GM18502 (cell line): ENCODE measurements at regions not wholly inside any gene's neighbourhood (a gene's known extent, or its start where the extent isn't known, plus 50 kb on each side); places are given as distances from the start of the nearest gene placed in this dataset.

Source experiments
- ATAC-seq: cut with Tn5 transposase; IDR thresholded peaks from one replicate; pipeline ENCODE4 v1.9.1; 2021; ENCODE audit warnings: mild to moderate bottlenecking; ENCODE audit not compliant: unreplicated experiment, poor library complexity

DNA sequence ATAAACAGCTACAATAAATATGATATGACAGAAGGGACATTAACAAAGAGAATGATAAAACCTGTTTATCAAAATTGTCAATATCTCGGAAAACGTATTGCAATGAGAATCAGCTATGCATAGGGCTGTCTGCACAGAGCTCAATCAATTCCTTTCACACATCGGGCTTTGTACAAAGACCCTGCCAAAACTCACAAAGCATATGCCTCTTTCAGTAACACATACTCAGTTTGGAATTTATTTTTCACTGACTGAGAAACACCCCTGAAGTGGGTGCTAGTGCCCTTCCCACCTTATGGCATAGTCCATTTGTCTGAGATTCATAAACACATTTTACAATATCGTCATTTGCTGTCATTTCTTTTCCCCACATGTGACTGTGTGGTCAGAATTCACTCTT lies 815.8 kb upstream of the FAM98A start:
- no peak for ATAC-seq

DNA sequence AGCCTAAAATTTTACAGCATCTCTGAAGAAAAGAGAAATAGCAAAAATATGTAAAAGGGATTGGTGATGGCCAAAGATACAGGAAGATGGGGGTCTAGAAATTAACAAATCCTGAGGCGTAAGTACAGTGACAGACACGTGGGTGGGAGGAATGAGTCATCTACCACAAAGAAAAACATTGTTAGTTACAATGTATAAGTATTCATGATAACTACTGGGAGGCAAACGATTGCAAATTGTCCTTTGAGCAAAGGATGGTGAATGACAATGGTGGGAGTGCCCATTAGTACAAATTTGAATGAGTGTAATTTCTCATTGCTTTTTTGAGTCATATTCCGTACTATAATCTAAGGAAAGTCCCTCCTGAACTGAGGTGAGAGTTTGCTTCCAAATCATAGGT lies 809.0 kb upstream of the FAM98A start:
- ATAC-seq: no peak

DNA sequence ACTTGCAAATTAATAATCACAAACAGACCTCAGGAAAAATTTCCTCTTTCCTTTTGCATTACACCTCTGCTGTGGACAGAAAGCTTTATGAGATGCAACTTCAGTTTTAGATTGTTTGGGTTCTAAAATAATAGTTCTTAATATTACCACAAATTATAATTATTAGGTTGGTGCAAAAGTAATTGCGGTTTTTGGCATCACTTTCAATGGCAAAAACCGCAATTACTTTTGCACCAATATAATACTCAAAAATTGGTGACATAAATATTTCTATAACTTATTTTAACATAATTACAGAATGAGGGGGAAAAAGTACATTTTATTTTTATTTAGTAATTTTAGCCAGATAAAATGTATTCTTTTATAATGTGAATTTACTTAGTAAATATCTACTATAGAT lies 804.4 kb upstream of the FAM98A start:
- ATAC-seq: no peak

GRCh38 chr2:34402376-34402775 lies 803.3 kb upstream of the FAM98A start:
- ATAC-seq: no peak

- ATAC-seq: no peak
Observed at GRCh38 chr2:34401186-34401585, 802.1 kb upstream of the FAM98A start.

- ATAC-seq: no peak
Observed at GRCh38 chr2:34388446-34388845, 789.3 kb upstream of the FAM98A start.

GRCh38 chr2:34387536-34387935 lies 788.4 kb upstream of the FAM98A start:
- ATAC-seq: no peak

DNA sequence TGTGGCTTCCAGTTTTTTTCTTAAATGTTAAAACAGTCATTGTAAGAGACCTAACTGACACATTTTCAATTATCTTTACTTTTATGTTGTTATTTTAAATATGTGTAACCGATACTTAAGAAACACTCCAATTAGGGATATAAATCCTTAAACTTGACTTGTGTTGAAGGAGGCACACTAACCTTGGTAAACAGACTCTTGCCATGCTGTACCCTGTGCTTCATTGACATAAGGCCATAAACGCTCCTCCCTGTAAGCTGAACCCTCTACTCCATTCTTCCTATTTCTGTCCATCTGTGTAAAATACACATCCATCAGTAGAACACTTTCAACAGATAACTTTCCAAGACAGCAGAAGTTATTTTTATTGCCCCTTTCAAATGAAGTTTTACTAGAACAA lies 780.5 kb upstream of the FAM98A start:
- ATAC-seq: no peak

GRCh38 chr2:34373586-34374233 lies 774.6 kb upstream of the FAM98A start:
- ATAC-seq: no peak

DNA sequence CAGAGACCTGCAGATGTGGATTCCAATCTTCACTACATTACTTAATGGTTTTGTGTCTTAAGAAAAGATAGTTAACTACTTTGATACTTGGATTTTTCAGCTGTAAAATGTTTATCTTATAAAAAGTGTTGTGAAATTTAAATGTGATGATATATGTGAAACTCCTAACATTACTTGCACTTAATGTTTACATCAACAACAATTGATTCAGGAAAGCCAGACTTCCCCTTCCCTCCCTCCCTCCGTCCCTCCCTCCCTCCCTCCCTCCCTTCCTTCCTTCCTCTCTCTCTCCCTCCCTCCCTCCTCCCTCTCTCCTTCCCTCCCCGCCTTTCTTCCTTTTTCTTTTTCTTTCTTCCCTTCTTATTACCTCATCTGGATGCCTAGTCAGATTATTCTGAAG lies 773.9 kb upstream of the FAM98A start:
- ATAC-seq: no peak

DNA sequence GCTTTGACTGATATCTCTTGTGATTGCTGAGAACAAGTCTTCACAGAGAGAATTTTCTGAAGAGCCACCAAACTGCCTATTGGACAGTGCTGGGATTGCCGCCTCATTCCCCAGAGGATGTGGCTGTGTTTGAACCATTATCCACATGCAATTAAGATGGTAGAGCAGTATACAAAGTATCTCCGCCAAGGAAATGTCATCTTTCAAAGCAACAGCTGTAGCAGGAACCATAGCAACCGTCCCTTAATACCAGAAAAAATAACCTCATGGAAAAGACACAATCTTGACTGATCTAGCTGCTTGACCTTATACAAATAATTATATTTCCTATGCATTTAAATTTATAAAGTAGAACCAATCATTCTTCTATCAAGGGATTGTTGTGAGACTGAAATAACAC lies 772.6 kb upstream of the FAM98A start:
- no peak for ATAC-seq

DNA sequence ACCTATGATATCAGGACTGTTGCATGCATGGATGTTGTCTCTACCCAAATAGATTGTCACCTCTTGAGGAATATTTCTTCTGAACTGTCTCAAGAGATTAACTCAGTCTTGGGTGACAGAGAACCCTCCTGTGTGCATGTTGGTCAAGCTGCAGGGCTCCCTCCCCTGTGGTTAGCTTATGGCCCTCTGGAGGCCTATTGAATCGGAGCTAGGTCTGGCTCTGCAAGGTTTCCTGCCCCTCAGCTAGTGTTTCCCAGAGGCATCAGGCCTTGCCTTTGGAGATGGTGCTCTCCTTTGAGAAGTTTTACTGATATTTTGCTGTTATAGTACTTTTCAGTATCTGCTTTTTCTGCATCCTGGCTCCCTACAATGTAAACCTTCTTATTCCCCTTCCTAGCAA lies 769.2 kb upstream of the FAM98A start:
- ATAC-seq: no peak

GRCh38 chr2:34365932-34366331 lies 766.8 kb upstream of the FAM98A start:
- no peak for ATAC-seq

DNA sequence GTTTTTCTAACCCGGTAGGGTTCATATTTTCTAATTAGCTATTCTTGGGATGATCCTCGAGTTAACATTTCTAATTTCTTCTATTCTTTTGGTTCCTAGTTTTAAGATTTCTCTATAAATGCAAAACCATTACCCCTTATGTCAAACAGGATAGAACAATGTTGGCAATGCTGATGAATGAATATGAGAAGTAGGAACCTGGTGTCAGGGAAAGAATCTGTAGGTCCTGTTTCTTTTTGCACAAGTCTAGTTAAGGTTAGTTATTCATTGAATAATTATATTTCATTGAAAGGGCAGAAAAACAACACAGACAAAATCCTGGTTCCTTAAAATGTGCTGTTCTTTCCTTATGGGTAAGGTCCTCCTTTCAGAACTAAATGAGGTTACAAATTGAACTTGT lies 766.4 kb upstream of the FAM98A start:
- no peak for ATAC-seq

GRCh38 chr2:34353509-34354113 lies 754.5 kb upstream of the FAM98A start:
- no peak for ATAC-seq

DNA sequence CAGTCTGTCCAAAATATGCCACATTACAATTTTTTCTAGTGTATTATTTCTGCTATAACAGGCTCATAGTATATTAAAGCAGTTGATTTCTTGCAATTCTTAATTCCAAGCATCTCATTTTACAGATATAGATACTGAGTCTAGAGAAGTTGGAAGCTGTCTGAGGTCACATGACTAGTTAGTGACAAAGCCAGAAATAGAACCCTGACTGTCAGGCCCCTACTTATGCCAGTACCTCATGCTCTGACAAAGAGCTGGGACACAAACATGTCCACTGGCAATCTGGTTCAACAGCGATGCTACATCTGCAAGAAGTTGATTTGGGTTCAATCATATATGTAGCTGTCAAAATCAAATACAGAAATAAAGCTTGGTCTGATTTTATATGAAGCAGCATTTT lies 750.4 kb upstream of the FAM98A start:
- ATAC-seq: no peak

DNA sequence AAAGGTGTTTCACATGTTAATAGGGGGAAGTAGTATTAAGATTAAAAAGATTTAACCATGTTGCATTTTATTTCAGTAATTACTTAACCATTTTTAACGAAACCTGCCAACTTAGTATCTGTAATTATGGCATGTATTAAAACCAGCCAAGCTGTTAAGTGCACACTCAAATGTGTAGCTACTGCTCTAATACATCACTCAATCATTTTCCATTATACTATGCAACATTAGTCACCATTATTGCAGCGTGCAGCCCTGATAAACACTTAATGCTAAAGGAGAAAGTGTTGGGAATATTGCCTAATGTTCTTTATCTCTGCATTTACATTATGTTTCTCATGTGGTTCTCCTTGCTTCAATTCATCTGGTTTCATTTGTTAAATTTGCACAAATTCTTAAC lies 745.9 kb upstream of the FAM98A start:
- no peak for ATAC-seq

GRCh38 chr2:34340307-34340706 lies 741.2 kb upstream of the FAM98A start:
- no peak for ATAC-seq

DNA sequence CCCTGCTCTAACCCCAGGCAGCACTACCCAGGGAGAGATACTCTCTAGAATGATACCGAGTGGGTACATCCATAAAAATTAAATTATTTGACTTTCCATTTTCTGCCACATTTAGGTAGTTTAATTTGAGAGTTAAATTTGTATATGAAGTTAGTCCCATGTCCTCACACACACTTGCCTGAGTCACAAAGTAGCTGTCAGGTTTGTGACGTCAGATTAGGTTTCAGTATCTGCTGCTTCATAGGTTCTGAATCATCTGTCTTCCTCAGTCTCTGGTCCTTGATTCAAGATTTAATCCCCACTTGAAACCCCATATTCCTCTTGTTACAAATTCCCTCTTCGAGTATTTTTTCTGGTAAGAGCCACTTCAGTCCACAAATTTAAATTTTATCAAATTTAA lies 738.6 kb upstream of the FAM98A start:
- no peak for ATAC-seq

DNA sequence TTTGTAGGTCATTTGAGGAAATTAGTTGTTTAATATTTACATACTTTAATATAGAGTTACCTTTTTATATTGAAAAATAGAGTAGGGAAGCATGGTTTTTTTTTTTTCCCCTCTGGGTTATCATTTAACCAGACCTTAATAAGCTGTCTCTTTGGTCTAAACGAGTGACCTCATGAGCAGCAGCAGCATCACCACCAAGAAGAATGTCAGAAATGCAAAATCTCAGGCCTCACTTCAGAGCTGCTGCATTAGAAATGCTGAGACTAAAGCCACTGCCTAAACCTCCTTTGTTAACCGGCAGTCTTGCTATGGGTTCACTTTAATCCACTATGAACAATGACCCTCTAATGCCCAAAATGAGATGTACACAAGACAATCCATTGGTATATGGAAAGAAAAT lies 733.7 kb upstream of the FAM98A start:
- ATAC-seq: no peak

DNA sequence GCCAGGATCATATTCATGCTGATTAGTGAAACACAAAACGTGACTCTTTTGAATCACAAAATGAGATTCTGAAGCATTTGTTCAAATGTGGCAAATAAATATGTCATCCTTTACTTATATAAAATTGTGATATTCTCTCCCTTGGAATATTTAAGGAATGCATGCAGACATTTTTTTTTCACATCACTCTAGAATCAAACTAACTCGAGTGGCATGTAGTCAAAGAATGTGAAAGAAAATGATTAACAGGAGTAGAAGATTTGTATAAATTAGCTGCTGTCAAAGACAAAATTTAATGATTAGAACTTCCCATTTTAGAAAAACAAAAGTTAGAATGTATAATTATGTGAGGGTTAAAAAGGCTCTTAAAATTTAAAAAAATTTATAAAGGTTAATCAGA lies 721.0 kb upstream of the FAM98A start:
- ATAC-seq: no peak

- ATAC-seq: no peak
Observed at GRCh38 chr2:34317797-34318196, 718.7 kb upstream of the FAM98A start.

- ATAC-seq: no peak
Observed at GRCh38 chr2:34316788-34317187, 717.7 kb upstream of the FAM98A start.
